ENCODE measurements at regions not wholly inside any gene's neighbourhood (a gene's known extent, or its start where the extent isn't known, plus 50 kb on each side); places are given as distances from the start of the nearest gene placed in this dataset.

- no peak overlapping the region for H3K27ac Mint-ChIP-seq
Measured at GRCh38 chr17:77476006-77476405, 335.2 kb downstream of the SEC14L1 start.

GRCh38 chr17:77476498-77476897 lies 335.7 kb downstream of the SEC14L1 start:
- Mint-ChIP-seq H3K36me3 (ENCODE audit: low read depth) (peaks cover 3% of the 10 kb centered on the region), H3K27me3 (ENCODE audit: low read depth, poor library complexity) (no peaks in the 10 kb centered on the region), H3K4me1 (peaks cover 93% of the 10 kb centered on the region), H3K4me3 (no peak overlapping the region), H3K9me3 (no peaks in the 10 kb centered on the region), H3K27ac (peak overlapping the region; percentile 95)
- no peak for DNase-seq
- no peak for TF ChIP-seq CTCF (IDR thresholded peaks at IDR 0.05)

More at GRCh38 chr17:77476006-77476405, 335.2 kb downstream of the SEC14L1 start:
- no peak for TF ChIP-seq CTCF (IDR thresholded peaks at IDR 0.05)
- Mint-ChIP-seq H3K9me3 (no peaks in the 10 kb centered on the region), H3K4me3 (no peak overlapping the region), H3K36me3 (ENCODE audit: low read depth) (no peaks in the 10 kb centered on the region), H3K4me1 (peaks cover 93% of the 10 kb centered on the region), H3K27me3 (ENCODE audit: low read depth, poor library complexity) (no peaks in the 10 kb centered on the region)
- no peak for DNase-seq

GRCh38 chr17:77476931-77477805 lies 336.4 kb downstream of the SEC14L1 start:
- TF ChIP-seq CTCF (IDR thresholded peaks at IDR 0.05) = no peak

GRCh38 chr17:77478281-77478680 lies 337.5 kb downstream of the SEC14L1 start:
- Mint-ChIP-seq H3K27ac (no peak overlapping the region), H3K4me1 (peaks cover 77% of the 10 kb centered on the region), H3K9me3 (no peaks in the 10 kb centered on the region), H3K4me3 (no peak overlapping the region), H3K27me3 (ENCODE audit: low read depth, poor library complexity) (no peaks in the 10 kb centered on the region), H3K36me3 (ENCODE audit: low read depth) (peaks cover 5% of the 10 kb centered on the region)
- no peak for TF ChIP-seq CTCF (IDR thresholded peaks at IDR 0.05)
- DNase-seq = no peak

More at GRCh38 chr17:77476931-77477805, 336.4 kb downstream of the SEC14L1 start:
- DNase-seq = no peak
- Mint-ChIP-seq H3K9me3 (no peaks in the 10 kb centered on the region), H3K36me3 (ENCODE audit: low read depth) (peaks cover 5% of the 10 kb centered on the region), H3K4me1 (peaks cover 88% of the 10 kb centered on the region), H3K27ac (peak overlapping the region; percentile 95), H3K4me3 (peak overlapping the region; percentile 26), H3K27me3 (ENCODE audit: low read depth, poor library complexity) (no peaks in the 10 kb centered on the region)

- peaks cover 71% of the 10 kb centered on the region for H3K4me1 Mint-ChIP-seq
- no peaks in the 10 kb centered on the region for H3K9me3 Mint-ChIP-seq
- H3K27me3 Mint-ChIP-seq (ENCODE audit: low read depth, poor library complexity) = no peaks in the 10 kb centered on the region
- peak overlapping the region; percentile 65 for H3K4me3 Mint-ChIP-seq
- H3K27ac Mint-ChIP-seq = peak overlapping the region; percentile 94
- H3K36me3 Mint-ChIP-seq (ENCODE audit: low read depth) = peaks cover 5% of the 10 kb centered on the region
- no peak for TF ChIP-seq CTCF (IDR thresholded peaks at IDR 0.05)
- no peak for DNase-seq
Measured at GRCh38 chr17:77478899-77479298, 338.1 kb downstream of the SEC14L1 start.
